GM12872 (cell line): ENCODE measurements at regions not wholly inside any gene's neighbourhood (a gene's known extent, or its start where the extent isn't known, plus 50 kb on each side); places are given as distances from the start of the nearest gene placed in this dataset.

ENCODE experiments used
- CTCF ChIP-seq: IDR thresholded peaks from 3 replicates; pipeline ENCODE4 v1.5.1; 2011; ENCODE audit warnings: low read depth, mild to moderate bottlenecking, low read length, moderate library complexity; ENCODE audit not compliant: insufficient read depth

DNA sequence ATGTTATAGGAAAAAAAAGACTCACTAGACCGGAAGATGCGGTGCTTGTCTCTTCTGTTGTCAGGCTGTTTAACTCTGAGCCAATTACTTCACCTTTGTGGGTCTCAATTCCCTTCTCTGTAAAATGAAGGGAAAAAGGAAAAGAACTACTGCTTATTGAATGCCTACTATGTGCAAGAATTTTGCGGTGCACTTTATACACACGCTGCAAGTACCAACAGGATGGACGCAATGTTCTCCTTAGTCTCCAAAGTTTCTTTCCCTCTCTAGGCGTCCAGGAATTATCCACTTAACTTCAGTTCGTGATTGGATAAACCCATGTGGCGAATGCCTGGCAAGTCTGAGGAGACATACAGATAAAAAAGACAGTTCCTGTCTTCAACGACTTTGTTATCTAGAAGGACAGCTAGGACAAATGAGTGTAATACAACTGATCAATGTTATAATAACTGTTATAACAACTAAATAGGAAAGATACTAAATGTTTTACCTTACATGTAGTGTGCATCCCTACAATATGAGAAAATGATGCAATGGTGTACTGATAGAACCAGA, 69.0 kb upstream of the JARID2 start:
- no peak for TF ChIP-seq CTCF

DNA sequence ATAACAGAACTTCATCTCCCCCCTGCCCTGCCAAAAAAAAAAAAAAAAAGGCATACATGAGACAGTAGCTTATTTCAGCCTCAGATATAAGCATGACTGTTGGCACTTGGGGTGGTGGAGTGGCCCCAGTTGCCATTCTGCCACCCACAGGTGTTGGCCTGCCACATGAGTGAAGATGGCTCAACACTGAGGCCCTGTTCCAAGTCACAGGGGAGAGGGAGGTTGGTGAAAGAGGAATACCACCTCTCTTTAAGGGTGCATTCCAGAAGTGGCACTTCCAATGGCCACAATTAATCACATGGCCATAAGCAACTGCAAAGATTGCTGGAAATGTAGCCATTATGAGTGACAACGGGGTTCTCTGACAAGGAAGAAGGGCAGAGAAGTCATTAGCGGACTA, 61.9 kb upstream of the JARID2 start:
- TF ChIP-seq CTCF = no peak

GRCh38 chr6:15184441-15184861, 61.4 kb upstream of the JARID2 start:
- no peak for TF ChIP-seq CTCF

GRCh38 chr6:15194453-15194852, 51.4 kb upstream of the JARID2 start:
- TF ChIP-seq CTCF = no peak
